ENCODE measurements at regions not wholly inside any gene's neighbourhood (a gene's known extent, or its start where the extent isn't known, plus 50 kb on each side); places are given as distances from the start of the nearest gene placed in this dataset.

- Histone ChIP-seq H4K20me1 (ENCODE audit: insufficient read depth, low read length) (no peaks in the 10 kb centered on the region), H3K27me3 (ENCODE audit: control insufficient read depth in 2 of 2, insufficient read depth in 2 of 2, low read length in 2 of 2) (no peaks in the 10 kb centered on the region), H3K79me2 (ENCODE audit: insufficient read depth, low read length) (no peaks in the 10 kb centered on the region), H3K4me2 (replicated peaks; ENCODE audit: extremely low read depth, low read length, poor library complexity, severe bottlenecking) (no peak overlapping the region), H3K9me3 (replicated peaks in 1 of 2; ENCODE audit: control insufficient read depth in 1 of 2, insufficient read depth in 1 of 2, low read length in 2 of 2) (peaks cover 0 to 3% of the 10 kb centered on the region in 2 donors), H3K4me3 (replicated peaks in 1 of 3; ENCODE audit: low read depth in 2 of 3, low read length in 3 of 3) (no peak overlapping the region), H3K9ac (ENCODE audit: insufficient read depth, low read length, poor library complexity, severe bottlenecking) (no peak overlapping the region), H3K36me3 (replicated peaks in 1 of 2; ENCODE audit: control insufficient read depth in 1 of 2, insufficient read depth in 2 of 2, low read length in 2 of 2) (no peaks in the 10 kb centered on the region), H2AFZ (ENCODE audit: insufficient read depth, low read depth, low read length, poor library complexity, severe bottlenecking) (no peak overlapping the region), H3K4me1 (ENCODE audit: control insufficient read depth in 1 of 2, insufficient read depth in 2 of 2, low read length in 2 of 2) (no peaks in the 10 kb centered on the region), H3K27ac (ENCODE audit: low read depth in 1 of 2, low read length in 2 of 2) (no peak overlapping the region)
- peaks cover 0 to 7% (median 0%) of the 10 kb centered on the region in 7 donors for H3K9me3 Mint-ChIP-seq
- no peak for TF ChIP-seq CTCF (IDR thresholded peaks at IDR 0.05)
- H3K4me1 Mint-ChIP-seq, result no peaks in the 10 kb centered on the region
- H3K27me3 Mint-ChIP-seq (ENCODE audit: low read depth in 3 of 3), result peaks cover 0 to 1% (median 0%) of the 10 kb centered on the region in 3 donors
- WGBS (ENCODE audit: insufficient coverage), result 82% methylated on average over 4 of the region's 5 CpGs
- H3K27ac Mint-ChIP-seq, result no peak overlapping the region
- no peak overlapping the region for H3K4me3 Mint-ChIP-seq
- no peak for DNase-seq
- H3K36me3 Mint-ChIP-seq, result no peaks in the 10 kb centered on the region
- intact Hi-C loops (cut with micrococcal nuclease), result no loop called here
Measured at GRCh38 chr2:14712111-14712510, 79.6 kb downstream of the LRATD1 start.

- WGBS (ENCODE audit: insufficient coverage), result 79% methylated on average over 3 of the region's 5 CpGs
- no peak for TF ChIP-seq CTCF (IDR thresholded peaks at IDR 0.05)
- Mint-ChIP-seq H3K4me1 (no peaks in the 10 kb centered on the region), H3K36me3 (no peaks in the 10 kb centered on the region), H3K27me3 (ENCODE audit: low read depth in 3 of 3) (peaks cover 0 to 1% (median 0%) of the 10 kb centered on the region in 3 donors), H3K9me3 (peaks cover 0 to 7% (median 2%) of the 10 kb centered on the region in 7 donors), H3K4me3 (no peak overlapping the region), H3K27ac (no peak overlapping the region)
- DNase-seq, result no peak
- no peak overlapping the region for H3K4me2 ChIP-seq (replicated peaks; ENCODE audit: extremely low read depth, low read length, poor library complexity, severe bottlenecking)
- no peak overlapping the region for H3K27ac ChIP-seq (ENCODE audit: low read depth in 1 of 2, low read length in 2 of 2)
- no peaks in the 10 kb centered on the region for H3K79me2 ChIP-seq (ENCODE audit: insufficient read depth, low read length)
- H3K4me1 ChIP-seq (ENCODE audit: control insufficient read depth in 1 of 2, insufficient read depth in 2 of 2, low read length in 2 of 2), result no peaks in the 10 kb centered on the region
- no peak overlapping the region for H2AFZ ChIP-seq (ENCODE audit: insufficient read depth, low read depth, low read length, poor library complexity, severe bottlenecking)
- intact Hi-C loops (cut with micrococcal nuclease), result no loop called here
- peaks cover 0 to 3% of the 10 kb centered on the region in 2 donors for H3K9me3 ChIP-seq (replicated peaks in 1 of 2; ENCODE audit: control insufficient read depth in 1 of 2, insufficient read depth in 1 of 2, low read length in 2 of 2)
- no peaks in the 10 kb centered on the region for H4K20me1 ChIP-seq (ENCODE audit: insufficient read depth, low read length)
- no peaks in the 10 kb centered on the region for H3K27me3 ChIP-seq (ENCODE audit: control insufficient read depth in 2 of 2, insufficient read depth in 2 of 2, low read length in 2 of 2)
- no peak overlapping the region for H3K9ac ChIP-seq (ENCODE audit: insufficient read depth, low read length, poor library complexity, severe bottlenecking)
- H3K36me3 ChIP-seq (replicated peaks in 1 of 2; ENCODE audit: control insufficient read depth in 1 of 2, insufficient read depth in 2 of 2, low read length in 2 of 2), result no peaks in the 10 kb centered on the region
- no peak overlapping the region for H3K4me3 ChIP-seq (replicated peaks in 1 of 3; ENCODE audit: low read depth in 2 of 3, low read length in 3 of 3)
Measured at GRCh38 chr2:14713248-14713647, 80.7 kb downstream of the LRATD1 start.
